Right hindlimb (tissue), 1 donor: ENCODE measurements at regions not wholly inside any gene's neighbourhood (a gene's known extent, or its start where the extent isn't known, plus 50 kb on each side); places are given as distances from the start of the nearest gene placed in this dataset.

Source experiments
- DNase-seq: peaks from one replicate; pipeline ENCODE4 v3.0.0-alpha.2; 2018

- peak; percentile 6 for DNase-seq
Observed at GRCh38 chr5:135234666-135235401, 164.2 kb downstream of the MACROH2A1 start.

GRCh38 chr5:135234242-135234641 lies 164.8 kb downstream of the MACROH2A1 start:
- DNase-seq: peak; percentile 4

GRCh38 chr5:135233477-135233876 lies 165.6 kb downstream of the MACROH2A1 start:
- DNase-seq: no peak

GRCh38 chr5:135232958-135233357 lies 166.1 kb downstream of the MACROH2A1 start:
- DNase-seq: no peak

- DNase-seq: no peak
Observed at GRCh38 chr5:135231289-135231688, 167.7 kb downstream of the MACROH2A1 start.

GRCh38 chr5:135230251-135230925 lies 168.6 kb downstream of the MACROH2A1 start:
- no peak for DNase-seq

GRCh38 chr5:135229679-135230132 lies 169.3 kb downstream of the MACROH2A1 start:
- DNase-seq: no peak

GRCh38 chr5:135229122-135229521 lies 169.9 kb downstream of the MACROH2A1 start:
- DNase-seq: no peak

- DNase-seq: no peak
Observed at GRCh38 chr5:135228222-135228621, 170.8 kb downstream of the MACROH2A1 start.

GRCh38 chr5:135227064-135228022 lies 171.7 kb downstream of the MACROH2A1 start:
- no peak for DNase-seq

GRCh38 chr5:135225856-135226560 lies 173.0 kb downstream of the MACROH2A1 start:
- DNase-seq: peak; percentile 71

GRCh38 chr5:135223891-135224625 lies 175.0 kb downstream of the MACROH2A1 start:
- DNase-seq: no peak

- DNase-seq: peak; percentile 7
Observed at GRCh38 chr5:135223404-135223803, 175.6 kb downstream of the MACROH2A1 start.

- DNase-seq: no peak
Observed at GRCh38 chr5:135222771-135223170, 176.3 kb downstream of the MACROH2A1 start.

- peak; percentile 7 for DNase-seq
Observed at GRCh38 chr5:135222171-135222681, 176.8 kb downstream of the MACROH2A1 start.

- no peak for DNase-seq
Observed at GRCh38 chr5:135221696-135222095, 177.3 kb downstream of the MACROH2A1 start.

GRCh38 chr5:135221187-135221473 lies 177.9 kb downstream of the MACROH2A1 start:
- DNase-seq: no peak

GRCh38 chr5:135220394-135221186 lies 178.4 kb downstream of the MACROH2A1 start:
- no peak for DNase-seq

- DNase-seq: peak; percentile 19
Observed at GRCh38 chr5:135219868-135220267, 179.2 kb downstream of the MACROH2A1 start.

GRCh38 chr5:135218790-135219568 lies 180.1 kb downstream of the MACROH2A1 start:
- peak; percentile 14 for DNase-seq
